HG03135 (cell line): ENCODE measurements at regions not wholly inside any gene's neighbourhood (a gene's known extent, or its start where the extent isn't known, plus 50 kb on each side); places are given as distances from the start of the nearest gene placed in this dataset.

Source experiments
- ATAC-seq: cut with Tn5 transposase; IDR thresholded peaks from one replicate; pipeline ENCODE4 v1.9.1; 2021; ENCODE audit warnings: mild to moderate bottlenecking, moderate library complexity; ENCODE audit not compliant: unreplicated experiment

GRCh38 chr1:163013826-163014600 lies 55.1 kb upstream of the RGS4 start:
- no peak for ATAC-seq

- no peak for ATAC-seq
Measured at GRCh38 chr1:163006051-163006834, 62.9 kb upstream of the RGS4 start.

- ATAC-seq = no peak
Measured at GRCh38 chr1:162997499-162998285, 71.5 kb upstream of the RGS4 start.

GRCh38 chr1:162996261-162996660 lies 72.9 kb upstream of the RGS4 start:
- no peak for ATAC-seq

GRCh38 chr1:162994921-162995320 lies 74.2 kb upstream of the RGS4 start:
- no peak for ATAC-seq

GRCh38 chr1:162993846-162994245 lies 75.3 kb upstream of the RGS4 start:
- ATAC-seq = no peak

GRCh38 chr1:162992945-162993344 lies 76.2 kb upstream of the RGS4 start:
- no peak for ATAC-seq

GRCh38 chr1:162991444-162991843 lies 77.7 kb upstream of the RGS4 start:
- ATAC-seq = no peak

- ATAC-seq = no peak
Measured at GRCh38 chr1:162990665-162991064, 78.5 kb upstream of the RGS4 start.

- ATAC-seq = no peak
Measured at GRCh38 chr1:162988869-162989268, 80.3 kb upstream of the RGS4 start.

- ATAC-seq = no peak
Measured at GRCh38 chr1:162987866-162988265, 81.3 kb upstream of the RGS4 start.

GRCh38 chr1:162985816-162986435 lies 83.2 kb upstream of the RGS4 start:
- no peak for ATAC-seq

GRCh38 chr1:162984699-162985098 lies 84.5 kb upstream of the RGS4 start:
- ATAC-seq = no peak

GRCh38 chr1:162983671-162984425 lies 85.3 kb upstream of the RGS4 start:
- ATAC-seq = no peak

GRCh38 chr1:162982364-162982763 lies 86.8 kb upstream of the RGS4 start:
- no peak for ATAC-seq

- no peak for ATAC-seq
Measured at GRCh38 chr1:162977944-162978568, 91.1 kb upstream of the RGS4 start.

GRCh38 chr1:162976628-162977027 lies 92.5 kb upstream of the RGS4 start:
- ATAC-seq = no peak

- ATAC-seq = no peak
Measured at GRCh38 chr1:162974810-162975209, 94.4 kb upstream of the RGS4 start.

GRCh38 chr1:162973381-162973795 lies 95.8 kb upstream of the RGS4 start:
- ATAC-seq = no peak

- ATAC-seq = no peak
Measured at GRCh38 chr1:162972773-162973172, 96.4 kb upstream of the RGS4 start.
